ENCODE measurements at regions not wholly inside any gene's neighbourhood (a gene's known extent, or its start where the extent isn't known, plus 50 kb on each side); places are given as distances from the start of the nearest gene placed in this dataset.
A peak's percentile ranks its signal among the peaks of the same experiment; 100 is the strongest.

- no peak overlapping the region for H3K14ac ChIP-seq (ENCODE audit: insufficient read depth, low read length)
- no peak overlapping the region for H2BK5ac ChIP-seq (ENCODE audit: insufficient read length, low read length)
- H3K27me3 ChIP-seq (ENCODE audit: insufficient read depth, low read length), result no peaks in the 10 kb centered on the region
- no peak overlapping the region for H3T11ph ChIP-seq (ENCODE audit: low read length)
- no peak overlapping the region for H4K91ac ChIP-seq (ENCODE audit: insufficient read length, low read depth, low read length)
- no peak for TF ChIP-seq CTCF (conservative IDR thresholded peaks at IDR 0.05)
- no peak overlapping the region for H2BK15ac ChIP-seq (ENCODE audit: low read depth, low read length)
- H3K56ac ChIP-seq (ENCODE audit: insufficient read length, low read depth, low read length), result no peak overlapping the region
- H3K79me2 ChIP-seq (ENCODE audit: insufficient read depth, low read length), result no peaks in the 10 kb centered on the region
- no peak overlapping the region for H2BK120ac ChIP-seq (ENCODE audit: low read depth, low read length, poor library complexity, severe bottlenecking)
- H3K4me2 ChIP-seq (ENCODE audit: insufficient read depth, insufficient read length, low read length), result no peak overlapping the region
- H3K18ac ChIP-seq (ENCODE audit: insufficient read length, low read depth, low read length), result peak overlapping the region; percentile 3
- WGBS (ENCODE audit: extremely low coverage, insufficient read length, low lambda C conversion rate), result no CpG with 5 or more reads among the region's 14 CpGs
- no peak overlapping the region for H3K9ac ChIP-seq (ENCODE audit: extremely low read depth, insufficient read length, low read length)
- no peak overlapping the region for H3K27ac ChIP-seq (ENCODE audit: insufficient read length, low read depth, low read length)
- H2BK20ac ChIP-seq (ENCODE audit: low read depth, low read length, poor library complexity, severe bottlenecking), result no peak overlapping the region
- Mint-ChIP-seq H3K4me1 (no peaks in the 10 kb centered on the region), H3K4me3 (no peak overlapping the region), H3K27me3 (ENCODE audit: low read depth) (peaks cover 11% of the 10 kb centered on the region), H3K9me3 (no peaks in the 10 kb centered on the region), H3K27ac (no peak overlapping the region), H3K36me3 (ENCODE audit: insufficient read depth in 1 of 3, low read depth in 3 of 3) (no peaks in the 10 kb centered on the region)
- no peak overlapping the region for H3K4ac ChIP-seq (ENCODE audit: low read depth, low read length)
- no peaks in the 10 kb centered on the region for H3K23me2 ChIP-seq (ENCODE audit: insufficient read length, low read depth, low read length, poor library complexity, severe bottlenecking)
- no peak overlapping the region for H4K8ac ChIP-seq (replicated peaks; ENCODE audit: insufficient read length, low read depth, low read length)
- no peak overlapping the region for H2BK12ac ChIP-seq (ENCODE audit: insufficient read length, low read depth, low read length)
- H3K79me1 ChIP-seq (ENCODE audit: insufficient read depth, low read depth, low read length, poor library complexity, severe bottlenecking), result no peaks in the 10 kb centered on the region
- DNase-seq, result no peak
- H2AK5ac ChIP-seq (ENCODE audit: insufficient read length, low read length), result no peak overlapping the region
- no peak overlapping the region for H4K5ac ChIP-seq (ENCODE audit: insufficient read length, low read depth, low read length)
- no peaks in the 10 kb centered on the region for H3K4me1 ChIP-seq (ENCODE audit: insufficient read depth, low read length)
- no peaks in the 10 kb centered on the region for H4K20me1 ChIP-seq (ENCODE audit: control insufficient read depth, insufficient read depth, insufficient read length)
- H2AFZ ChIP-seq (ENCODE audit: low read length), result no peak overlapping the region
- no peaks in the 10 kb centered on the region for H3K9me3 ChIP-seq (ENCODE audit: control insufficient read depth, low read depth, low read length)
- no peak overlapping the region for H3K23ac ChIP-seq (ENCODE audit: insufficient read length, low read depth, low read length)
These were observed 196.9 kb downstream of the SNX19 start for GRCh38 chr11:130719220-130719915.

Measured in H9 (cell line).